GM21423 (cell line): ENCODE measurements at regions not wholly inside any gene's neighbourhood (a gene's known extent, or its start where the extent isn't known, plus 50 kb on each side); places are given as distances from the start of the nearest gene placed in this dataset.

Source experiments
- ATAC-seq: cut with Tn5 transposase; IDR thresholded peaks from one replicate; pipeline ENCODE4 v1.9.1; 2021; ENCODE audit warnings: mild to moderate bottlenecking, moderate library complexity; ENCODE audit not compliant: unreplicated experiment

DNA sequence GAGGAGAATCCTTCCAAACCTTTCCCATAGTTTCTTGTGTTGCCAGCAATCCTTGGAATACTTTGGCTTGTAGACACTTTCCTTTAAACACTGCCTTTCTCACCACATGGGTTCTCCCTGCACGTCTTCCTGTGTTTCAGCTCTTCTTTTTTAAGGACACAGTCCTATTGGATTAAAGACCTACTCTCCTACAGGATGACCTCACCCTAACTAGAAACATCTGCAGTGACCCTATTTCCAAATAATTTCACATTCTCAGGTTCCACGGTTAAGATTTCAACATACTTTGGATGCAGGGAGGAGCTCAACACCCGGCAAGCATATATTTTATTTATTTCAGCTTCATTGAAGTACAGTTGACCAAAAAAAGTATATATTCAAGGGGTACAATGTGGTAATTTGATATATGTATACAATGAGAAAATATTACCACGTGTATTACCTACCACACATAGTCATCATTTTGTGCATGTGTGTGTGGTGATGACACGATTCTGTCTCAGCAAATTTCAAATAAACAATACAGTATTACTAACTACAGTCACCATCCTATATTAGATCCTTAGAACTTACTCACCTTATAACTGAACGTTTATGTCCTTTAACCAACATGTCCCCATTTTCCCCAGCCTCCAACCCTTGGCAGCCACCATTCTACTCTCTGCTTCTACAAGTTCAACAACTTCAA lies 745.0 kb downstream of the CBLN2 start:
- ATAC-seq: no peak

DNA sequence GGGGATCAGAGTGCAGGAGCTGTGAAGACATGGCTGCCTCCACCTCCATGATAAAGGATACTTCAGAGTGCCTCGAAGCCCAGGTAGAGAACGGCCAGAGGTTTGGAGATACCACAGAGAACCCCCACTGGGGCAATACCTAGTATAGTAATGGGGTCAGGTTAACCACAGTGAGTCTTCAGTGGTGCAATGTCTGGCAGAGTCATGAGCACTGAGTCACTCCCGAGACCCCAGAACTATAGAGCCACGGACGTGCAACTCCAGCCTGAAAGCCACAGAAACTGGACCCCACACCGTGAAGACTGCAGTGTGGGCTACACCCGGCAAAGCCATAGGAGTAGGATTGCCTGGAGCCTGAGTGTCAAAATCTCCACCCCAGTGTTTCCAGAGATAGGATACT lies 746.6 kb downstream of the CBLN2 start:
- ATAC-seq: no peak

DNA sequence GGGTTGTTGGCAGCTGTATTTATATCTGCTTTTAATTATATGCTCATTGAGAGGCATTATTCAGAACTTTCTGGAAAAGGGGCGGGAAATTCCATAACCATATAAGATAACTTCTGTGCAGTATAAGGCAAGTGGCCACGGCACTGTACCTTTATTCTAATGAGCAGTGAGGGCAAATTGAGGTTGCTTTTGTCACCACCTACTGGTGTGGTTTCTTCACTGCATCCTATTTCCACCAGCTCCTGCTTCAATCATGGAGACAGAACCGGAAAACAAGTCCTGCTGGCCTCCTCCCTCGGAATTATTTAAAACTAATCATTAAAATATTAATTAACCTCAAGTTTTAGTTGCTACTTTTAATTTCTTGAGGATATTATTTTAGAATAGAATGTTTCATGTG lies 759.4 kb downstream of the CBLN2 start:
- ATAC-seq: no peak

DNA sequence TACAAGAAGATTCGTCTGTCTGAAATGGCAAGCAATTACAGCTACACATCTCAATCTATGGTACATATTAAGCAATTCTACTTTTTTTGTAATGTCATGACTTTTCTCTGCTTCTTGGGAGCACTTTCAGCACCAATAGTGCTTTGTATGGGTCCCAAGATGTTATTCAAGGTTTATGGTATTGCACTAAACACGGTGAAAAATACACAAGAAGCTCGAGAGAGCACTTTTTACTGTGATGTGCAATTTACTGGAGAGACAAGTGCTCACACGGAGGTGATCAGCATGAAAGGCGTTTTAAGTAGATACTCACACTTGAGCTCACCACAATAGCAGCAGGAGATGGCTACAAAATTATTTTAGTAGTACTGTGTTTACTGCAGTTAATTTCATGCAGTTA lies 783.6 kb downstream of the CBLN2 start:
- ATAC-seq: no peak

DNA sequence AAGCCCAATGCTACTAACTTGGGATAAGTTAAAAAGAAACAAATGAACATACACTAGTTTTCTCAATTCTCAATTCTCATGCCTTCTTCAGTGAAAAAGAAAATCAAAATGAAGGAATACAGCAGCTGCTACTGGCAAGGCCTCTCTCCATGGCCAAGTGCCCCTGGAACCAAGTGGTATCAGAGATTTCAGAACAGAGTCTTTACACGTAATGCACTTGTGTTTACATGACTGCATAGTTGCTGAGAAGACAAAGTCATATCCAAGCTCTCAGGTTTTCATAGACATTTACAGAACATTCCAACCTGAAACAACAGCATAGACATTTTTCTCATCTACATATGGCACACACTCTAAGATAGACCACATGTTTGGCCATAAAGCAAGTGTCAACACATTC lies 789.9 kb downstream of the CBLN2 start:
- no peak for ATAC-seq

DNA sequence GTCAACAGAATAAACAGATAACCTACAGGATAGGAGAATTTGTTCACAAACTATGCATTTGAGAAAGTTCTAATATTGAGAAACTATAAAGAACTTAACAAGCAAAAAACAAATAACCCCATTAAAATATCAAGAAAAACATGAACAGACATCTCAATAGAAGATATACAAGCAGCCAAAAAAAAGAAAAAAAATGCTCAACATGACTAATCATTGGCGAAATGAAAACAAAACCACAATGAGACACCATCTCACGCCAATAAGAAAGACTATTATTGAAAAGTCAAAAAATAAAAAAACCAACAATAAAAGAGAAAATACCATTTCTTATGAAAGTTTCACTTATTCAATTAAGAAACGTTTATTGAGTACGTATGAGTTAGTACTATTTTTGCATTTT lies 800.5 kb downstream of the CBLN2 start:
- ATAC-seq: no peak

GRCh38 chr18:71729611-71730010 lies 814.5 kb downstream of the CBLN2 start:
- ATAC-seq: no peak

GRCh38 chr18:71727909-71728308 lies 816.2 kb downstream of the CBLN2 start:
- ATAC-seq: no peak

DNA sequence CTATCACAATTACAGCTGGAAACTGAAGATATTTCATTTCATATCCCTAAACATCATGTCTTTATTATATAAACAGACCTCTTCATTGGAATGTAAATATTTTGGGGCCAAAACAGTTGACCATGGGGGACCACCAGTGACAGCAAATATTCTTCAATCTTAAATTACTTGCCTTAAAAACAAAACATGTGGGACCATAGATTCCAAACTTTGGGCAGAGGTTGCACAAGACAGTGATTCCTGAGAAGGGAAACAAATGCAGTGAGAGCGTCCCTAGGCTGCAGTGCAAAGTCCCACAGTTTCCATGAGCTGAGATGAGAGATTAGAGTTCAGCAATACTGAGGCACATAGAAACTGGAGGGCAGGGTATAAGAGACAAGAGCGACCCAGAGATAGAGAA lies 818.9 kb downstream of the CBLN2 start:
- no peak for ATAC-seq

DNA sequence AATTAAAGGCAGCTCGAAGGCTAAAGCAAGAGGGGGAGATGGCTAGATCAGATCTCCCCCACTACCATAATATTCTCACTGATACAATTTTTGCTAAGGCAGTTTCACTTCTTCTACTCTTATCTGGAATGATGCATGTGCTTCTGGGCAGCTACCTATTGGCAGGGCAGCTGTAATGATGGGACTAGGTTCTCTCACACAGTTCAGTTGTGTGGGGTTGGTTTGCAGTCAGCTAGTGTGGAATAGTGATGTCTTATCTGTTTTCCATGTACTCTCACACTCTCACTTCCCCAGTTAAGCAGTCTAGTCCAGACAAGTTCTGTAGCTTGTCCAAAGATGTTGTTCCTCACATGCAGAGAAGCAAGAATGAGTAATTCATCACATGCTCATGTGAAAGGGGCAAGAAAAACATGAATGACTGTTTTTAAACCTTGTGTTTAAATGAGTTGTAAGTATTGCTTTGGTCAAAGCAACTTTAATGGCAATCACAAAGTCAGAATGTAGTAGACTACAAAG lies 836.1 kb downstream of the CBLN2 start:
- no peak for ATAC-seq

DNA sequence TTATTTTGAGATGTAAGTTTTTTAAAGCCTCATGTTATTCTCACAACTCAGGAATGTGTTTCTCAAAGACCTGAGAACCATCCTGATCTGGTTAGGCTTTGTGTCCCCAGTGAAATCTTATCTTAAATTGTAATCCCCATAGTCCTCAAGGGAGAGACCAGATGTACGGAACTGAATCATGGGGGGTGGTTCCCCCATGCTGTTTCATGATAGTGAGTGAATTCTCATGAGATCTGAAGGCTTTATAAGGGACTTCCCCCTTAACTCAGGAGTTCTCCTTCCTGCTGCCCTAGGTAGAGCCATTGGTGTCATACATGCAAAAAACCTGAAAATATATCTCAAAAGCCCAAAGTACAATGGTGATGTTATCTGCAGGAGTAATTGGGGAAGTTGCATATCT lies 836.7 kb downstream of the CBLN2 start:
- ATAC-seq: no peak

DNA sequence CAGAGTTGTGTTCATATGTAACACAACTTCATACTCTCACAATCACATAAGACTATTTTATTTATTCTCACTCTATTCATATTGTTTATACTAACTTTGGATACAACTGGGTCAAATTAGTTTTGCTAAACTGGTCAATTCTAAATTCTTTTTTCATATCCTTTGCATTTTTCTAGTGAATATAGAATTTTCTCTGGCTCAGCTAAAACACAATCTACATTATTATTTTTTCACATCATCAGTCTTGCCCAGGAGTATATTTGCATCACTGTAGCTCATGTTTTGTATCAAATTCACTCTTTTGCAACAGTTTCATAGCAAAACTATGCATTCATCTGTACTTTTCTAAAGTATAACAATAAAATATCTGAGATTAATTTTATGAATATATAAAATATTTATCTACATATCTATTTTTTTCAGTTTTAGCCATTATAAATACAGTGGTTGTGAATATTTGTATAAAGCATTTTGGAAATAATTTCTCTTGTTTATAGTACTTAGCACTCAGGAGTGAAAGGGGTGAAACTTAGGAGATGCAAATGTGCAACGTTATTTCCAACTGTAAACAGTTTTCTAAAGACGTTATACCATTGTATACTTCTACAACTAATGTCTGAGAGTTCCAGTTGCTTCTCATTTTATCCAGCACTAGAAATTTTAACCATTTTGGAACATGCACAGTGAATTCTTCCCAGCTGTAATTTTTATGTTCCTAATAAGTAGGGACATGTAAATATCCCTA lies 854.6 kb downstream of the CBLN2 start:
- ATAC-seq: no peak

DNA sequence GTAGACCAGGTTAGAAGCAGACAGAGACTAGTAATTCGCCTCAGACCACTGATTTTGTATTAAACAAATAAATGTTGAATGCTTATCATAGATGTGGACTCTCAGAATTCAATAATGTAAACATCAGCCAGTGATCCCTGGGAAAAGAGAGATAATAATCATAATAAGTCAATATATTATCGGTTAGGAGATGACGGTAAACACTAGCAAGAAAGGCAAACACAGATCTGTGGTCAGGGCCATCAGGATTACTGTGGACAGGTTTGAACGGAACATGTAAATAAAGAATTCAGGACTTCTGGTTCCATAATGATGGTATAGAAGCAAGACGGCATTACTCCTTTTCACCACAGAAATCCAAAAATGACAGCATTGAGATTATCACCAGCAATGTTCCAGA lies 861.6 kb downstream of the CBLN2 start:
- no peak for ATAC-seq

DNA sequence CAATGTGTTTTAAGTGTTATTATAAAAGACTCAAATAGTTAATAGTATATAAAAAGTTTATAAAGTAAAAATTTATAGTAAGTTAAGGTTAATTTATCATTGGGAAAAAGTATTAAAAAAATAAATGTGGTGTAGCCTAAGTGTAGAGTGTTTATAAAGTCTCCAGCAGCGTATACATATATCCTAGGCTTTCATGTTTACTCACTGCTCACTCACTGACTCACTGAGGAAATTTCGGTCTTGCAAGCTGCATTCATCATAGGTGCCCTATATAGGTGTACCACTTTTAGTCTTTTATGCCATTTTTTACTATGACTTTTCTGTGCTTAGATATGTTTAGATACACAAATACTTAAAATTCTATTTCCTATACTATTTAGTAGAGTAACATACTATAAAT lies 866.0 kb downstream of the CBLN2 start:
- ATAC-seq: no peak

- ATAC-seq: no peak
These were observed 870.2 kb downstream of the CBLN2 start for GRCh38 chr18:71673954-71674353.

GRCh38 chr18:71673498-71673897 lies 870.6 kb downstream of the CBLN2 start:
- no peak for ATAC-seq

- ATAC-seq: no peak
These were observed 877.7 kb downstream of the CBLN2 start for GRCh38 chr18:71666481-71666880.

DNA sequence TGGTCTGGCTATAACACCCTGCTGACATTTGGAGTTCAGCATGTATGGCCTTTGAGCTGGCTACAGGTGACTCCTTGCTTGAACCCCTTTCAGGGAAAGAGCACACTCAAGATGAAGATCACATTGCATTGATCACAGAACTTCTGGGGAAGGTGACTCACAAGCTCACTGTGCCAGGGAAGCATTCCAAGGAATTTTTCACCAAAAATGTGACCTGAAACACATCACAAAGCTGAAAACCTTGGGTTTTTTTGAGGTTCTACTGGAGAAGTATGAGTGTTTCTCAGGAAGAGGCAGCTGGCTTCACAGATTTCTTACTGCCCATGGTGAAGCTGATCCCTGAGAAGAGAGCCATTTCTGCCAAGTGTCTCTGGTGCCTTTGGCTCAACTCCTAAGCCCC lies 879.0 kb downstream of the CBLN2 start:
- no peak for ATAC-seq

DNA sequence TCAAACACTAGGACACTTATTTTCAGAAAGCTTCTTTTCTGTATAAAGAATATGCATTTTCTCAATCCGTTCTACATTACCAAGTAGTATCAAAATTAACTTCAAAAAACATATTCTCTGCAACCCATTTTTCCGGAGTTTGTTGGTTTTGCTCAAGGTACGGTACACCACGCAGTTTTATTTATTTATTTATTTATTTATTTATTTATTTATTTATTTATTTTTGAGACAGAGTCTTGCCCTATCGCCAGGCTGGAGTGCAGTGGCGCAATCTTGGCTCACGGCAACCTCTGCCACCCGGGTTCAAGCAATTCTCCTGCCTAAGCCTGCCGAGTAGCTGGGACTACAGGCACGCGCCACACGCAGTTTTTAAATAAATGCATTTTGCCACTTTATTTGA lies 900.3 kb downstream of the CBLN2 start:
- no peak for ATAC-seq

DNA sequence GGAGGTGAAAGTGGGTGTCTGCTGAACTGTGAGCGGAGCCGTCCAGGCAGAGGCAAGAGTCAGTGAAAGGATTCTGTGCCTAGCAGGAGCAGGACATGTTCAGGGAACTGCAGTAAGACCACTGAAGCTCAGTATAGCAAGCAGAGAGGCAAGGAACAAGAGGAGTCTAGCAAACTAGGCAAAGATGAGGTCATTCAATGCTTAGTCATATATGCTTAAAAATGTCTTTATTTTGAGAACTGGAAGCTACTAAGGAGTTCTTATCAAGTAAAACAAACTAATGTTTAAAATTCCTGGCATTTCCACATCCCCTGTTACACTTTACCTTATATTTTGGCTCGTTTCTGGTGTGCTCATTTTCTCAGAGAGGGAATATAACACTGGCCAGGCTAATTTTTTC lies 913.4 kb downstream of the CBLN2 start:
- no peak for ATAC-seq

DNA sequence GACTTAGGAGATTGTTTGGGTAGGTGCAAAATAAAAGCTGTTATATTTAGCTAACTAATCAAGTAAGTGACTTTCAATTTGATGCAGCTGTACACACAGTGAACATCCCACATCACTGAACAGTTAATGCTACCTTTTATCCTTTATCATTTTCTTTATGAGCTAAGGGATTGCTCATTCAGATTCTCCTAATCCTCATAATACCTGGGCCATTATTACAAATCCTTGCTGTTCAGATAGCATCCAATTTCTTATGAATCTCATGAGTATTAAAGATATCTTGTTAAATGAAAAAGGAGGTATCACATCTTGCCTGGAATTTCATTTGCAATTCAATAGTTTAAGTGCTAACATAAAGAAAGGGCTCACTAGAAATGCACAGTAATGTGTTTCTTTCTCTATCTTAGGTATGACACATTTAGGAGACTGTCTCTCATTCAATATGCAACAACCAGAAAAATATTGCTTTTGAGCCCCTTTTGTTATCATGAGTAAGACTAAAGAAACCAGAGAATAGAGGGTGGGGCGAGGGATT lies 918.5 kb downstream of the CBLN2 start:
- no peak for ATAC-seq

- ATAC-seq: no peak
These were observed 945.8 kb downstream of the CBLN2 start for GRCh38 chr18:71598374-71598773.
